ENCODE measurements at regions not wholly inside any gene's neighbourhood (a gene's known extent, or its start where the extent isn't known, plus 50 kb on each side); places are given as distances from the start of the nearest gene placed in this dataset.

DNA sequence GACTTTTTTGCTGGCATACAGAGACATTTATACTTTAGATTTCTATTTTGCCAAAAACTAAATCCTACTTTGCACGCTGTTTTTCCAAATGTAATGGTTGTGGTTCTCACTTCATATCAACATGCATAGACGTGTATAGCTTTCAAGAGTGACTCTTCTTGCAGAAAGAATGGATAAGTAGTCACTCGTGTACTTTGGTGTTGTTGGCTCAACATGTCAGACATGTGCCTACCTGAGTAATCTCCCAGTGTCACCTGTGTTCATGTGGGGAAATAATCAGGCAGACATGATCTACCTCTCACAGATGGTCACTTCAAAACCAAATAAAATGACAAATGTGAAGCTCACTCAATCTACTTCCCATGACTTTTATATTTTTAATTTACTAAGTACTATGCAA lies 73.1 kb downstream of the GPR88 start:
- no peak overlapping the region for H3K4me3 ChIP-seq (ENCODE audit: low read depth, low read length)
- TF ChIP-seq, protein P1, sequence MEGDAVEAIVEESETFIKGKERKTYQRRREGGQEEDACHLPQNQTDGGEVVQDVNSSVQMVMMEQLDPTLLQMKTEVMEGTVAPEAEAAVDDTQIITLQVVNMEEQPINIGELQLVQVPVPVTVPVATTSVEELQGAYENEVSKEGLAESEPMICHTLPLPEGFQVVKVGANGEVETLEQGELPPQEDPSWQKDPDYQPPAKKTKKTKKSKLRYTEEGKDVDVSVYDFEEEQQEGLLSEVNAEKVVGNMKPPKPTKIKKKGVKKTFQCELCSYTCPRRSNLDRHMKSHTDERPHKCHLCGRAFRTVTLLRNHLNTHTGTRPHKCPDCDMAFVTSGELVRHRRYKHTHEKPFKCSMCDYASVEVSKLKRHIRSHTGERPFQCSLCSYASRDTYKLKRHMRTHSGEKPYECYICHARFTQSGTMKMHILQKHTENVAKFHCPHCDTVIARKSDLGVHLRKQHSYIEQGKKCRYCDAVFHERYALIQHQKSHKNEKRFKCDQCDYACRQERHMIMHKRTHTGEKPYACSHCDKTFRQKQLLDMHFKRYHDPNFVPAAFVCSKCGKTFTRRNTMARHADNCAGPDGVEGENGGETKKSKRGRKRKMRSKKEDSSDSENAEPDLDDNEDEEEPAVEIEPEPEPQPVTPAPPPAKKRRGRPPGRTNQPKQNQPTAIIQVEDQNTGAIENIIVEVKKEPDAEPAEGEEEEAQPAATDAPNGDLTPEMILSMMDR (IDR thresholded peaks at IDR 0.05; ENCODE audit: borderline replicate concordance, insufficient read depth, low read depth, low read length), result no peak

DNA sequence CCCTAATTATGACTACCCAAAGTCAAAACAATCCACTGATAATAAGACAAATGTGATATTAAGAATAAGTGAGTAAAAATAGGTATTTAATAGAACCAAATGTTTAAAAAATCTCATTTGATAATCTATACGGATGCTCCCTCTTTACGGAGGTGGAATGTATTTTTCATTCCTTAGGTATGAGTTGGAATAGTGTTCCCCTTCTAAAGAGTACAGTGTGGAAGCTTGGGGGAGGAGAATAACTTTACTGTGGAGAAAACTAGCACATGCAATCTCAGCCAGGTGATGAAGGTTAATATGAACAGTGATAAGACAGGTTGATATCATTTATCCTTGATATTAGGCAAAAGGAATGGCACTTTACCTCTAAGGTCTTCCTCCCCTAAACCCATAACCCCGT lies 74.6 kb downstream of the GPR88 start:
- H3K4me3 ChIP-seq (ENCODE audit: low read depth, low read length), result no peak overlapping the region
- TF ChIP-seq, protein P1 (IDR thresholded peaks at IDR 0.05; ENCODE audit: borderline replicate concordance, insufficient read depth, low read depth, low read length), result no peak

DNA sequence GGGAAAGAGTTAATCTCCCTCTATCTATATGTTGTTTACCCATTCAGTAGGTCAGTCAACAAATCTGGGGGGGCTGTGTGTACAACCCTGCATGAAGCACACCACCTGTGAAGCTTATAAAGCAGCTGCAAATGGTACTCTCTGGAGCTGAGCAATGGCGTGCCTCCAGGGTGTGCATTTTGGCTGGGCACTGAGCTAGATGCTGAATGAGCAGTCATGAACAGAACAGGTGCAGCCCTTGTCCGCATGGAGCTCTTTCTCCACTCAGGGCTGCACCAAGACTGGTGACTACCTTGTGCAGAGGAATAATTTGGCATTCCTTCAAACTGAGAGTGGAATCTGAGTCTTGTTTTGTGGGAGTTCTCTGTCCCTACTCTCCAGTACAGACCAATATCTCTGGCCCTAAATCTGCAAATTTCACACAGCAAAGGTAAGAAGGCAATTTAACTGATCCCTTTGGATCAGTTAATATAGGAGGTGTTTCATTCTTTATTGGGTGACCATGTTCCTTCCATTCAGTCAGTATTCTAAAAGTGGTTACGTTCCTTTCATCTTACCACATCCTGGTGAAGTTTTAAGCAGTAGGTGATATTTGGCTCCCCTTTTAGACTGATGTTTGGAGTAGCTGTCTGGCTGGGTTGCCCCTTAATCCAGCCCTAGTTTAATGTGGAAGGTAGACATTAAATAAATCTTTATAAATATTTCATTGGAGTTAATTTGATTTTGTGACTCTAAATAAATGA lies 76.0 kb downstream of the GPR88 start:
- TF ChIP-seq, protein P1 (IDR thresholded peaks at IDR 0.05; ENCODE audit: borderline replicate concordance, insufficient read depth, low read depth, low read length), result no peak
- no peak overlapping the region for H3K4me3 ChIP-seq (ENCODE audit: low read depth, low read length)

DNA sequence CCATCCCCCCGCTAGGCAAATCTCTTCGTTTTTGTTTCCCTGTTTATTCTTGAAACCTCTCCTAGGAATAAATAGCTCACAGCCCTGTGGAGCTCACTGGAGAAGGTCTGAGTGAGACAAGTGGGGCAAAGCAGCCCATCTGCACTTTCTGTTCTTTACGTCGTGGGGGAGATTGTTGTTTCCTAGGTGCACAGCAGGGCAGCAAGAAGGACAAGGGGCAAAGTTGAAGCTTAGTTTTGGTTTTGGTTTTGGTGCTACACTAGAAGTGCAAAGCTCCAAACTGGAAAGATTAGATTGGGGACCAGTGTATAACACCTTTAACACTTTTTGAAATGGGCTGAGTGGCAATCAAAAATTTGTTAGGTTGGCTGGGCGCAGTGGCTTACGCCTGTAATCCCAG lies 76.6 kb downstream of the GPR88 start:
- no peak overlapping the region for H3K4me3 ChIP-seq (ENCODE audit: low read depth, low read length)
- TF ChIP-seq, protein P1 (IDR thresholded peaks at IDR 0.05; ENCODE audit: borderline replicate concordance, insufficient read depth, low read depth, low read length), result no peak

DNA sequence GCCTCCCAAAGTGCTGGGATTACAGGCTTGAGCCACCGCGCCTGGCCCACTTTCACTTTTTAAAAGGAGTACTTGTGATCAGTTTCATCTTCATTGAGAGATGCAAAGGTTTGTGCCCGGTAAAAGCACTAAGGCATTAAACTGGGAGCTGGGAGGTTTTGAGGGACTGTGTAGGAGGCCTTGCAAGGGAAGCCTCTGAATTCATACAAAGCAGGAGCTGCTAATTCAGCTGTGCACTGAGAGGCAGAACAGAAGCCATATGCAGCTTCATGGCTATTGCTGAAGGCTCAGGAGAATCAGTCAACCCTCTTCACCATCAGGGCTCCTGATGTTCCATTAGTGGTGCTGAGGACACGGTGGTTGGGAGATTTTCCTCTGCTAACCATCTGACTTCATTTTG lies 77.7 kb downstream of the GPR88 start:
- no peak overlapping the region for H3K4me3 ChIP-seq (ENCODE audit: low read depth, low read length)
- TF ChIP-seq, protein P1 (IDR thresholded peaks at IDR 0.05; ENCODE audit: borderline replicate concordance, insufficient read depth, low read depth, low read length), result no peak

DNA sequence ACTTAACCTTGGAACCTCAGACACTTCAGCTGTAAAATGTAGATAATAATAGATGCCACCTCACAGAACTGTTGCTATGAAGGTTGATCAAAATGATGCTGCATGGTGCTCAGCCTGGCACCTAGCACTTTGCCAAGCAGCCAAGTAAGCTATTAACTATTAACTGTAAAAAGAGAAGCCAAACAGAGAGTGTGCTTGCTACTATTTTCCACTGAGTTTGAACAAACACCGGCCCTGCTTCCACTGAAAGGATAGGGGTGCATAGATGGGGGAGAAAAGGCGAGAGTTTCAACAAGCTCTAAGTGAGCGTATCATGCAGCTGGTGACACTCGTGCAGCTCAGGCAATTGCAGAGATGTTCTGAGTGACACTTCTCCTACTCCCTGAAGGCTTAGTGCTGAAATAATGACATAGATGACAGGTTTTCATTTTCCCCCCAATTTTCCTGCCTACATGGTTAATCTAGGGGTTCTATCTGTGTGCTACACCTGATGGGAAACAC lies 78.2 kb downstream of the GPR88 start:
- H3K4me3 ChIP-seq (ENCODE audit: low read depth, low read length), result no peak overlapping the region
- TF ChIP-seq, protein P1 (IDR thresholded peaks at IDR 0.05; ENCODE audit: borderline replicate concordance, insufficient read depth, low read depth, low read length), result no peak

DNA sequence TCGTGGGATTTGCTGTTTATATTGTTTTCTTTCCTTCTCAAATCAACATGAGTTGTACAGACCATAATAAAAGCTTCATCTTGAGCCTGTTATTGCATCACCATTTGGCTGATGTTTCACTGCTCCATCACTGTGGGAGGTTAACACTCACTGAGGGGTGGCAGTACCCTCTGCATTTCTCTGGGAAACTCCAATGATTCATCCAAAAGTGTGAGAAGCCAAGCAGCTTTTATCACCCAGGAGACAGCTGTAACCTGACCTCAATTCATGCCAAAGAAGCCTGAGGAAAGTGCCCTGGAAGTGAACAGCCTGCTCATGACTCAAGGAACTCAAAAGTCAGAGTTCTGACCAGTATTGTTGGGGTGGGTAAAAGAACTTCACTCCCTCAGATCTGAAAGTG lies 84.1 kb downstream of the GPR88 start:
- TF ChIP-seq, protein P1 (IDR thresholded peaks at IDR 0.05; ENCODE audit: borderline replicate concordance, insufficient read depth, low read depth, low read length), result no peak

More for the DNA sequence above, 84.1 kb downstream of the GPR88 start:
- H3K4me3 ChIP-seq (ENCODE audit: low read depth, low read length), result no peak overlapping the region
